ENCODE measurements at regions not wholly inside any gene's neighbourhood (a gene's known extent, or its start where the extent isn't known, plus 50 kb on each side); places are given as distances from the start of the nearest gene placed in this dataset.

GRCh38 chr14:51575349-51576116 lies 76.2 kb upstream of the FRMD6 start:
- Histone ChIP-seq H3K4me3 (no peak overlapping the region), H3K4me2 (no peak overlapping the region), H3K9me3 (ENCODE audit: insufficient read depth, low read depth) (no peaks in the 10 kb centered on the region), H3K79me2 (ENCODE audit: low read depth) (no peaks in the 10 kb centered on the region), H2AFZ (no peak overlapping the region), H3K27me3 (ENCODE audit: insufficient read depth, low read depth) (no peaks in the 10 kb centered on the region), H3K36me3 (ENCODE audit: low read depth) (no peaks in the 10 kb centered on the region), H3K27ac (no peak overlapping the region), H3K9me2 (ENCODE audit: insufficient read depth) (no peaks in the 10 kb centered on the region), H4K20me1 (ENCODE audit: insufficient read depth) (no peaks in the 10 kb centered on the region), H3F3A (ENCODE audit: insufficient read depth, low read depth) (peaks cover under 1% of the 10 kb centered on the region; the same call in 1 of the 2 replicates), H3K4me1 (replicated peaks; ENCODE audit: insufficient read depth) (peaks cover 14% of the 10 kb centered on the region)
- intact Hi-C loops (cut with micrococcal nuclease; ENCODE audit: unreplicated experiment), result no loop called here
- ChIA-PET POLR2A (ENCODE audit: unreplicated experiment) (no interaction called here), CTCF (no interaction called here)
- TF ChIP-seq CTCF (conservative IDR thresholded peaks at IDR 0.05) (no peak), EZH2 (IDR thresholded peaks at IDR 0.05; ENCODE audit: low read depth) (no peak)
- BruUV-seq (replicated peaks), result no TSS peak
- no peak for DNase-seq

GRCh38 chr14:51576117-51576430 lies 75.6 kb upstream of the FRMD6 start:
- Histone ChIP-seq H3K79me2 (ENCODE audit: low read depth) (no peaks in the 10 kb centered on the region), H3K36me3 (ENCODE audit: low read depth) (no peaks in the 10 kb centered on the region), H4K20me1 (ENCODE audit: insufficient read depth) (no peaks in the 10 kb centered on the region), H3K4me2 (no peak overlapping the region), H2AFZ (no peak overlapping the region), H3K4me3 (no peak overlapping the region), H3K27me3 (ENCODE audit: insufficient read depth, low read depth) (no peaks in the 10 kb centered on the region), H3K9me3 (ENCODE audit: insufficient read depth, low read depth) (no peaks in the 10 kb centered on the region), H3K27ac (no peak overlapping the region), H3K9me2 (ENCODE audit: insufficient read depth) (no peaks in the 10 kb centered on the region), H3F3A (ENCODE audit: insufficient read depth, low read depth) (peaks cover 6% of the 10 kb centered on the region; the same call in 1 of the 2 replicates), H3K4me1 (replicated peaks; ENCODE audit: insufficient read depth) (peaks cover 19% of the 10 kb centered on the region)
- no TSS peak for BruUV-seq (replicated peaks)
- no peak for TF ChIP-seq EZH2 (IDR thresholded peaks at IDR 0.05; ENCODE audit: low read depth)
- intact Hi-C loops (cut with micrococcal nuclease; ENCODE audit: unreplicated experiment), result no loop called here
- DNase-seq, result no peak
- CTCF ChIA-PET, result no interaction called here
- POLR2A ChIA-PET (ENCODE audit: unreplicated experiment), result no interaction called here

GRCh38 chr14:51576879-51577278 lies 74.8 kb upstream of the FRMD6 start:
- DNase-seq, result no peak
- Histone ChIP-seq H3K79me2 (ENCODE audit: low read depth) (no peaks in the 10 kb centered on the region), H3K9me2 (ENCODE audit: insufficient read depth) (no peaks in the 10 kb centered on the region), H3K36me3 (ENCODE audit: low read depth) (no peaks in the 10 kb centered on the region), H3K9me3 (ENCODE audit: insufficient read depth, low read depth) (no peaks in the 10 kb centered on the region), H3K4me1 (replicated peaks; ENCODE audit: insufficient read depth) (peaks cover 27% of the 10 kb centered on the region), H4K20me1 (ENCODE audit: insufficient read depth) (no peaks in the 10 kb centered on the region), H3K4me3 (no peak overlapping the region), H3F3A (ENCODE audit: insufficient read depth, low read depth) (peaks cover 13% of the 10 kb centered on the region; the same call in 1 of the 2 replicates), H3K4me2 (no peak overlapping the region), H3K27ac (no peak overlapping the region), H2AFZ (no peak overlapping the region), H3K27me3 (ENCODE audit: insufficient read depth, low read depth) (no peaks in the 10 kb centered on the region)
- TF ChIP-seq CTCF (conservative IDR thresholded peaks at IDR 0.05) (no peak), EZH2 (IDR thresholded peaks at IDR 0.05; ENCODE audit: low read depth) (no peak)
- ChIA-PET CTCF (no interaction called here), POLR2A (ENCODE audit: unreplicated experiment) (no interaction called here)
- no TSS peak for BruUV-seq (replicated peaks)
- intact Hi-C loops (cut with micrococcal nuclease; ENCODE audit: unreplicated experiment), result no loop called here

- Histone ChIP-seq H2AFZ (no peak overlapping the region), H3K9me3 (ENCODE audit: insufficient read depth, low read depth) (no peaks in the 10 kb centered on the region), H3K4me3 (no peak overlapping the region), H3K27ac (no peak overlapping the region), H3K79me2 (ENCODE audit: low read depth) (no peaks in the 10 kb centered on the region), H4K20me1 (ENCODE audit: insufficient read depth) (no peaks in the 10 kb centered on the region), H3F3A (ENCODE audit: insufficient read depth, low read depth) (peaks cover 15% of the 10 kb centered on the region; the same call in 1 of the 2 replicates), H3K27me3 (ENCODE audit: insufficient read depth, low read depth) (no peaks in the 10 kb centered on the region), H3K4me1 (replicated peaks; ENCODE audit: insufficient read depth) (peaks cover 25% of the 10 kb centered on the region), H3K4me2 (no peak overlapping the region), H3K36me3 (ENCODE audit: low read depth) (no peaks in the 10 kb centered on the region), H3K9me2 (ENCODE audit: insufficient read depth) (no peaks in the 10 kb centered on the region)
- TF ChIP-seq CTCF (conservative IDR thresholded peaks at IDR 0.05) (no peak), EZH2 (IDR thresholded peaks at IDR 0.05; ENCODE audit: low read depth) (no peak)
- intact Hi-C loops (cut with micrococcal nuclease; ENCODE audit: unreplicated experiment), result no loop called here
- no TSS peak for BruUV-seq (replicated peaks)
- no peak for DNase-seq
- ChIA-PET CTCF (no interaction called here), POLR2A (ENCODE audit: unreplicated experiment) (no interaction called here)
Observed at GRCh38 chr14:51578853-51579252, 72.9 kb upstream of the FRMD6 start.

Measured in PC-9 (cell line).